HG03045 (cell line): ENCODE measurements at regions not wholly inside any gene's neighbourhood (a gene's known extent, or its start where the extent isn't known, plus 50 kb on each side); places are given as distances from the start of the nearest gene placed in this dataset.
"Not testable (repeated sequence)": the region's sequence is repeated elsewhere in the genome, so short reads cannot be mapped to it uniquely, and the experiment has no call there.

Experiments
- ATAC-seq: cut with Tn5 transposase; IDR thresholded peaks from one replicate; pipeline ENCODE4 v1.9.1; 2021; ENCODE audit warnings: mild to moderate bottlenecking, moderate library complexity; ENCODE audit not compliant: unreplicated experiment

DNA sequence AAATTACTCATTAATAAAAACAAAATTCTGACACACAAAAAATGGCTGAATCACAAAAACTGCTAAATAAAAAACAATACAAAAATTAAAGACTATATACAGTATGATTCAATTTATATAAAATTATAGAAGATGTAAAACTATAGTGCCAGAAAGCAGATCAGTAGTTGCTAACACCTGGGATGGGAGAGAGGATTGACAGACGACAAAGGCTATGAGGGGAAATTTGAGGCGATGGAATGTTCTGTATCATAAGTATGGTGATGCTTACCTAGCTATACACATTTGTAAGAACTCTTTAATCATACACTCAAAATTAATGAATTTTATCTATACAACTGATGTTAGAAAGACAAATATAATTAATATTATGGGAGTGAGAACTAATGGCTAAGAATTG is 247.9 kb upstream of the GJE1 start:
- ATAC-seq = no peak

DNA sequence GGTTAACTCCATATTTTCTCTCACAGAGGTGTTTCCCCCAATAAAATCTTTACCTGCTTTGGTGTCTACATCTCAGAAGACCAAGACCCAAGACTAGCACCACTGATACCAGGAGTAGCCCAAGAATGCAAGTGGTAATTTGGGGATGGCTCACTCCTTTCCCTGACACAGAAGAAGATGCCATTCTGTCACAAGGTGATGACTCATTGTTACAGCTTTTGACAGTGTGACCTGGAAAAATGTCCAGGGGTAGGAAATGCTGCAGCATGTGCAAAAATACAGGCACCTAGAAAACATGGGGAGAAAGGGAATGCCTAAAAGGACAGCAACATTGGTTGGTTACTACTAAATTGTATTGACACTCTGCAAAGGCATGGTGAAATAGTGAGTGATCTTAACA is 254.0 kb upstream of the GJE1 start:
- no peak for ATAC-seq

DNA sequence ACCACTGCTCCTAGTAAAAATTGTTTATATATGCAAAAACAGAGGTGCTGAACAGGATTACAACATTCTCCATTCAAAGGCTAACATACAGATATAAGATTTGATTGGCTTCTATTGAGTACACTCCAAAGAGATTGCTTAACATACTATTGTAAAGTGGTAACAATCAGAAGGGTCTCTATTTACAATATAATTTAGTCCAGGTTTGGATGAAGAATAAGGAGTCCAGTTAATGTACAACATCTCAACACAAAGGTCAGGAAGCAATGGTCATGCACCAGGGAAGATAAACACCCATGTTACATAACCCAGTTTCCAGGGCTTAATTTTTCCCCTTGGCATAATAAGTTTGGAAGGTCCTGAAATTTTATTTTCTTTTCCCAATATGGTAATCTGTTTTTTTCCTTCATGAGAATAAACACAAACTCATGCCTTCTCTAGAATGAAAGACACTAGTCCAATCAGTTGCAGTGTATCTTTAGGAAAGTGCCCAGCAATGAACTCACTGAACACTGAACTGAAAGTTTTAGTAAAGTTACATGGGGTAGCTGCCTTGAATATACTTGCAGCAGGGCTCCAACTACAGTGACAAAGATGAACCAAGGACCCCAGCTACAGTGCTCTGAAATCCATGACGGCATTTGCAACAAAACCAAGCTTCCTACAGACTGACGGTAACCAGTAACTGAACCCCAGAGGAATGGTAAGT is 255.3 kb upstream of the GJE1 start:
- ATAC-seq = no peak

DNA sequence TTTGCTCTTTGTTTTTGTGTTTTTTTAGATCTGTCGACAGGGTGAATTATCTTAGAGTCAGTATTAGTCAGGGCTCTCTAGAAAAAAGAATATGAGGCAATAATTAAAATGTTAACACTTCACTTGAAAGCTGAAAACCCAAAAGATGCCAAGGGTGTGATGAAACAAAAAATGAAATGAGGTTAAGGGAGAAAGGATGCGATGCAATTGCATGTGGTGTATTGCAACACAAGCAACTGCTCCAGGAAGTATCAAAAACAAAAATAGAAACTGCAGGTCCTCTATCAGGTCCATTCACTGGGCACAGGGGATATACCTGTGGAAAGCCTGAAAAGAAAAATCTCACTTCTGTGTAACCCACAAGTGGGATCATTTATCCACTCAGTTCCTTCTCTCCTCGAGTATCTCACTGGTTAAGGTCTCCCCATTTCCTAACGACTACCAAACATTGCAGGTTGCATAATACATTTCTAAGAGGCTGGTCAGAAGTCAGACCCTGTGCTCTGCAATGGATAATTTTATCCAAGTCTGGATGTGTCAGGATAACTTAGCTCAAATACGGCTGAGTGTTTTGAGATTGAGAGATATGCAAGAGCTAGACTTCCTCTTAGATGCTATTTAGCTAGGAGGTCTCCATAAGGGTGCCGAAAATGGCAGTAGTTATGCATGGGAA is 257.7 kb upstream of the GJE1 start:
- no peak for ATAC-seq

DNA sequence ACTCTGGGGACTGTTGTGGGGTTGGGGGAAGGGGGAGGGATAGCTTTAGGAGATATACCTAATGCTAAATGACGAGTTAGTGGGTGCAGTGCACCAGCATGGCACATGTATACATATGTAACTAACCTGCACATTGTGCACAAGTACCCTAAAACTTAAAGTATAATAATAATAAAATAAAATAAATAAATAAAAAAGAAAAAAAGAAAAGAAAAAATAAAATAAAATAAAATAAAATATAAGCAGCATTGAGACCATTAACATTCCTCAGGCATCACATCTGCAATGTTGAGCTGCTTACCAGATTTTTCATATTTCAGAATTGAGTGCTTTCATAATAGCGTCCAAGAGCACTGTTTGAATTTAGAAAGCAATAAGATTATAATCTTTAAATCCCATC is 263.2 kb upstream of the GJE1 start:
- ATAC-seq = not testable (repeated sequence)

- no peak for ATAC-seq
These were observed 265.0 kb upstream of the GJE1 start for GRCh38 chr6:141867767-141868166.

DNA sequence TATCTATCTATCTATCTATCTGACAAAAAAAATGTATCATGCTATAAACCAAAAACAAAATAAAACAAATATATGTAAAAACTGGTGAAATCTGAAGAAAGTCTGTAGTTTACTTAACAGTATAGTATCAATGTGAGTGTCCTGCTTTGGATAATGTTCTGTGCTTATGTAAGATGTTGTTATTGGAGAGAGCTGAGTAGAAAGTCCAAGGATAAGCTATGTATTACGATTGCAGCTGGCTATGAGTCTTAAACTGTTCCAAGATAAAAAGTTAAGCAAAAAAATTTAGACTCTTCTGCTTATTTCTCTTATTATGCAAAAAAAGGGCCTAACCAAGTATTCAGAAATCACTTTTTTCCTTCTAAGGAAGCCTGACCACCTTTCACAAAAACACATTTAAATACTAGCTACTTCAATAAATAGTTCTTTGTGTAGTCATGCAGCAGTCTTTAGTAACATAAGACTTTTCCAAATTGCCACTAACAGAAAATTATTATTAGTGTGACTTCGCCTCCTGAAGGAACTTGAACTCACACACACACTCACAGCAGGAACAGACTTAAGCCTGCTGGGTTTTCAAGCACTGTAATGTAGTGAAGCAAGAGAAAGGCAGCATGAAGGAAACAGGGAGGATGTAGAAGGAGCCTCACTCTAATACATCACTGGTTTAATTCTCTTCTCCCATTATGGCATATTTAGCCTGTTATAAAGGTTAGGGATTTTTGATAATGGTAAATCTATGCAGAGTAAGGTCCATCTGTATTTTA is 265.8 kb upstream of the GJE1 start:
- no peak for ATAC-seq

DNA sequence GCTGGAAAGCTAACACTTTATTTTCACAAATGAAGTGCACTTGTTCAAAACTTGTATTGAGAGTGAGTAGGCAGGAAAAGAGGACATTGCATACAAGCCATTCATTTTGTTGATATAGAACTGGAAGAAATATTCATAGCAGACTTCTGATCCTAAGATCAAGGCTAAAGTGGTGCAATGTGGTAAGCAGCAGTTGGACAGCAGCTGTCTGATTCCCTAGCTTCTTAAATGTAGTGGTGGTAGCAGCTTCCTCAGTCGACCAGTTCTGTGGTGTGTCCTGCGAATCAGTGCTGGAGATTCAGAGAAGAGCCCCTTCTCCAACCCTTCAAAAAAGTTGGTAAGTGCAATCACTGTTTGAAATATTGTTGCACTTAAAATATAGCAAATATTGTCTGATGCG is 281.7 kb upstream of the GJE1 start:
- ATAC-seq = no peak

DNA sequence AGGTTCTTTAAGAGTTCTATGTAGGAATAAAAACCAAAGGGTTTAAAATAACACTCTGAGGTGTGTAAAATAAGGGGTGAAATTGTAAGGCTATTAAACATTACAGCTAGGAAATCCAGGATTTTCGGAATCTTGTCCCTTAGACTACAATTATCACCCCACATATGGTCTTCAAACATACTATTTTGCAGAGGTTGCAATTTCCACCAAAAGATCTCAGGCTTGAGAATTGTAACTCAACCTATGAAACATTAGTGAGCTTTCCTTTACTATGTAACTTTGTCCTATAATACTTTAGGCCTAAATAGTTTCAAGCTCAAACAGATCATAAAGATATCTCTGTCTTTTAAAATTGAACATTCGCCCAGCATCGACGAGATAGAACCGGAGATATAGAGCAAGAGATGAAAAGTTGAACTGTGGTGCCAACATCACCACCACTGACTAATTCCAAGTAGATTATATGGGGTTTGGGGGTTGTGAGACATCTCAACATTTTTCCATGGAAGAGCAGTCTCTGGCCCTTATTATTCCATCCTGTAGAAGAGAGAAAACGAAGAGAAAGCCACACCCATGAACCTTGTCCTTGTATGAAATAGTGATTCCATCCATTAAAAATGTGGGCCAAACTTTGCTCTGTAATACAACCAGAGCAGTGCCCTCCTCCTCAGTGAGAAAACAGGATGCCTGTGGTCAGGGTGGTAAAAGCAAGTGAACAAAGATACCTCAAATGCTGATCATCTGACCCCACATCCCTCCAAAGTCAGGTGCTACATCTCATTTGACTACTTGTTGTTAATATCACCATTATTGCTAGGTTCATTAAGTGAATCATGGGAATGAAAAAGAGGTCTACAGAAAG is 284.5 kb upstream of the GJE1 start:
- no peak for ATAC-seq

- no peak for ATAC-seq
These were observed 286.1 kb upstream of the GJE1 start for GRCh38 chr6:141846639-141847038.

DNA sequence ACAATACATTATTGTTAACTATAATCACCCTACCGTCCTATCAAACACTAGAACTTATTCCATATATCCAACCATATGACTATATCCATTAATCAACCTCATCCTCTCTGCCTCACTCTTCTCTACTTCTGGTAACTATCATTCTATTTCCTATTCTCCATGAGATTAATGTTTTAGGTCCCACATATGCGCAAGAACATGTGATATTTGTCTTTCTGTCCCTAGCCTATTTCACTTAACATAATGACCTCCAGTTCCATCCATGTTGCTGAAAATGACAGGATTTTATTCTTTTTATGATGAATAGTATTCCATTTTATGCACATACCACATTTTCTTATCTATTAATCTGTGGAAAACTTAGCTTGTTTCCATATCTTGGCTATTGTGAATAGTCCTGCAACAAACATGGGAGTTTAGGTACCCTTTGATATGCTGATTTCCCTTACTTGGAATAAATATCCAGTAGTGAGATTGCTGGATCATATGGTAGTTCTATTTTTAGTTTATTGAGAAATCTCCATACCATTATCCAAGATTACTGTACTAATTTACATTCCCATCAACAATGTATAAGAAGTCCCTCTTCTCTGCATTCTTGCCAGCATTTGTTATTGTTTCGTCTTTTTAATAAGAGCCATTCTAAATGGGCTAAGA is 289.4 kb upstream of the GJE1 start:
- no peak for ATAC-seq

DNA sequence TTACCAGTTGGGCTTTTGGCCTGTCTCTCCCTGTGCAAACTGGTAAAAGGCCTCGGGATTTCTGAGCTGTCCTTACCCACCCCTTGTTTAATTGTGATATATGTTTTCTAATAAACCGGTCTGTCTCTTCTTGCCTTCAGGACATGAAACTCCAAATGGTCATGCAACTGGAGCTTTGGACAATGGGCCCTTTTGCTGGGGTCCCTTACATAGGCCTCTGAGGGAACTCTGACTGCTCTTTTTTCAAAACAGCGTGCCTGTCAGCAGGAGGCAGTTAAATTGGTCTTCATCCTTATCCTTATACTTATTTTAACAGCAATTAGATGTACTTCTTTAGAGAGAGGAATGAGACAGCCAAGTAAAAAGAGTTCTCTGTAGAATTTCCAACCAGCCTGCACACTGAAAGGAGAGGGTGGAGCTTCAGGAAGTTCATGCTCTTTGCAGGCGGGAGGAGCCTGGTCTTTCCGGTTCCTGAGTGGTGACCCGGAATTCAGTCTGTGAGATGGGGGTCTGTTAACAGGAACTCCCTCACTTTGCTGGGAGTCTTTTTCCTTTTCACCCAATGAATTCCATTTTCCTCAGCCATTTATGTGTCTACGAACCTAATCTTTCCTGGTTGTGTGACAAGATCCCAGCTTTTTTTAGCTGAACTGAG is 299.6 kb upstream of the GJE1 start:
- ATAC-seq = no peak

DNA sequence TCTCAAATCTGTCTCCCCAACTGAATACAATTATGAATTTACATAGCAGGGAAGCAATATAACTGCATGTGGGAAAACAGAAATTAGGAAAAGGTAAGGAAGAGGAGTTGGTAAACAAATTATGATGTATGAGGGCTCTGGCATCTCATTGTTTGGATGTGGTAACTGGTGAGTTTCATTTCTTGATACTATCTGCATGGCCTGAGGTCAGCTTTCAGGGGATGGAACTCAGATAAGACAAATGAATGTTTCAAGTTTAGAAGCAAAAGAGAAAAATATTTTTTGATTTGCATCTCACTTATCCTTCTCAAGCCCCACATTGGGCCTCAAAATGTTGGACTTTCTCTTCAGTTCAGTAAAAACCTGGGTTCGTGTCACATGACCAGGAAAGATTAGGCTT is 302.2 kb upstream of the GJE1 start:
- no peak for ATAC-seq

- no peak for ATAC-seq
These were observed 303.0 kb upstream of the GJE1 start for GRCh38 chr6:141829566-141830360.

DNA sequence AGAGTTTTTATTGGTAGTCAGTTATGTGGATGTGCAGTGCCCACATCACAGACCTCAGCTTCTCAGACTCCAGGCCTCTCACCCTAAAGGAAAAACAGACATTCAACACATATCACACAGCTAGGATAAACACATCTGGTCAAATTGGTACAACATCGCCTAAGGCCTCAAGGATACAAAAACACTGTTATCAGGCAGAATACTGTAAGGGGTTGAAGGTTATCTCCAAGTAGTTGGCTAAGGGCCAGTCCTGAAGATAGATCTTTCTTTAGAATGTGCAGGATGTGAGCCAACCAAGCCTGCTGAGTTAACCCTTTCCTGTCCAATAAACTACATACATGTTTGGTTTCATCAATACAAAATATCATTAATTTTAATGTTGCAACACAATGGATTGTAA is 308.4 kb upstream of the GJE1 start:
- no peak for ATAC-seq

DNA sequence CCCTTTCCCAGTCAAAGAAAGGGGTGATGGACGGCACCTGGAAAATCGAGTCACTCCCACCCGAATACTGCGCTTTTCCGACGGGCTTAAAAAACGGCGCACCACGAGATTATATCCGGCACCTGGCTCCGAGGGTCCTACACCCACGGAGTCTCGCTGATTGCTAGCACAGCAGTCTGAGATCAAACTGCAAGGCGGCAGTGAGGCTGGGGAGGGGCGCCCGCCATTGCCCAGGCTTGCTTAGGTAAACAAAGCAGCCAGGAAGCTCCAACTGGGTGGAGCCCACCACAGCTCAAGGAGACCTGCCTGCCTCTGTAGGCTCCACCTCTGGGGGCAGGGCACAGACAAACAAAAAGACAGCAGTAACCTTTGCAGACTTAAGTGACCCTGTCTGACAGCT is 317.7 kb upstream of the GJE1 start:
- ATAC-seq = not testable (repeated sequence)

DNA sequence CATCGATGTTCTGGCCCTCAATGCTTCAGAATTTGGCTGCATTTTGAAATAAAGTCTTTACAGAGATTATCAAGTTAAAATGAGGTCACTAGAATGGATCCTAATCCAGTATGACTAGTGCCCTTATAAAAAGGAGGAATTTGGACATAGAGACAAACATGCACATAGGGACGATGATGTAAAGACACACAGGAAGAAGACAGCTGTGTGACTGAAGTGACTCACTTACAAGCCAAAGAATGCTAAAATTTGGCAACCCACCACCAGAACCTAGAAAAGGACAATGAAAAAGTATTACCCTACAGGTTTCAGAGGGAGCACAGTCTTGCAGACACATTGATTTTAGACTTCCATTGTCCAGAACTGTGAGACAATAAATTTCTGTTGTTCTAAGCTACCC is 322.8 kb upstream of the GJE1 start:
- ATAC-seq = no peak

- ATAC-seq = no peak
These were observed 324.1 kb upstream of the GJE1 start for GRCh38 chr6:141808662-141809061.

- not testable (repeated sequence) for ATAC-seq
These were observed 331.8 kb upstream of the GJE1 start for GRCh38 chr6:141800973-141801372.
